ENCODE measurements at regions not wholly inside any gene's neighbourhood (a gene's known extent, or its start where the extent isn't known, plus 50 kb on each side); places are given as distances from the start of the nearest gene placed in this dataset.

GRCh38 chr12:111027431-111027830 lies 107.1 kb upstream of the MYL2 start:
- no peak for TF ChIP-seq CTCF (IDR thresholded peaks at IDR 0.05; ENCODE audit: insufficient read depth, low read length, severe bottlenecking)
- H3K4me3 ChIP-seq (ENCODE audit: low read depth, low read length) = no peak overlapping the region
- FAIRE-seq = no peak
- no peaks in the 10 kb centered on the region for H3K36me3 ChIP-seq (ENCODE audit: control insufficient read depth, insufficient read depth, low read length)
- DNase-seq (ENCODE audit: low read depth) = no peak
- H3K27me3 ChIP-seq (ENCODE audit: control insufficient read depth, insufficient read depth, low read length) = peaks cover 2% of the 10 kb centered on the region

GRCh38 chr12:111025792-111026430 lies 105.5 kb upstream of the MYL2 start:
- H3K36me3 ChIP-seq (ENCODE audit: control insufficient read depth, insufficient read depth, low read length) = no peaks in the 10 kb centered on the region
- FAIRE-seq (no peak), DNase-seq (ENCODE audit: low read depth) (no peak)
- peaks cover 2% of the 10 kb centered on the region for H3K27me3 ChIP-seq (ENCODE audit: control insufficient read depth, insufficient read depth, low read length)
- TF ChIP-seq CTCF (IDR thresholded peaks at IDR 0.05; ENCODE audit: insufficient read depth, low read length, severe bottlenecking) = no peak
- no peak overlapping the region for H3K4me3 ChIP-seq (ENCODE audit: low read depth, low read length)

- TF ChIP-seq CTCF (IDR thresholded peaks at IDR 0.05; ENCODE audit: insufficient read depth, low read length, severe bottlenecking) = no peak
- Histone ChIP-seq H3K27me3 (ENCODE audit: control insufficient read depth, insufficient read depth, low read length) (peaks cover 2% of the 10 kb centered on the region), H3K4me3 (ENCODE audit: low read depth, low read length) (no peak overlapping the region), H3K36me3 (ENCODE audit: control insufficient read depth, insufficient read depth, low read length) (no peaks in the 10 kb centered on the region)
- DNase-seq (ENCODE audit: low read depth) (no peak), FAIRE-seq (no peak)
These were observed 104.9 kb upstream of the MYL2 start for GRCh38 chr12:111025301-111025700.

- Histone ChIP-seq H3K4me3 (ENCODE audit: low read depth, low read length) (no peak overlapping the region), H3K27me3 (ENCODE audit: control insufficient read depth, insufficient read depth, low read length) (peaks cover 2% of the 10 kb centered on the region), H3K36me3 (ENCODE audit: control insufficient read depth, insufficient read depth, low read length) (no peaks in the 10 kb centered on the region)
- FAIRE-seq = no peak
- peak; percentile 93 for TF ChIP-seq CTCF (IDR thresholded peaks at IDR 0.05; ENCODE audit: insufficient read depth, low read length, severe bottlenecking)
- peak; percentile 52 for DNase-seq (ENCODE audit: low read depth)
These were observed 103.9 kb upstream of the MYL2 start for GRCh38 chr12:111024205-111024801.

GRCh38 chr12:111022386-111022785 lies 102.0 kb upstream of the MYL2 start:
- Histone ChIP-seq H3K36me3 (ENCODE audit: control insufficient read depth, insufficient read depth, low read length) (no peaks in the 10 kb centered on the region), H3K4me3 (ENCODE audit: low read depth, low read length) (no peak overlapping the region), H3K27me3 (ENCODE audit: control insufficient read depth, insufficient read depth, low read length) (peaks cover 2% of the 10 kb centered on the region)
- DNase-seq (ENCODE audit: low read depth) (no peak), FAIRE-seq (no peak)
- TF ChIP-seq CTCF (IDR thresholded peaks at IDR 0.05; ENCODE audit: insufficient read depth, low read length, severe bottlenecking) = no peak

GRCh38 chr12:111014547-111014946 lies 94.2 kb upstream of the MYL2 start:
- H3K36me3 ChIP-seq (ENCODE audit: control insufficient read depth, insufficient read depth, low read length) = no peaks in the 10 kb centered on the region
- DNase-seq (ENCODE audit: low read depth) (no peak), FAIRE-seq (no peak)
- H3K4me3 ChIP-seq (ENCODE audit: low read depth, low read length) = no peak overlapping the region
- no peak for TF ChIP-seq CTCF (IDR thresholded peaks at IDR 0.05; ENCODE audit: insufficient read depth, low read length, severe bottlenecking)
- H3K27me3 ChIP-seq (ENCODE audit: control insufficient read depth, insufficient read depth, low read length) = peaks cover 3% of the 10 kb centered on the region

All from bronchial epithelial cell (primary cell).